HG03558 (cell line): ENCODE measurements at regions not wholly inside any gene's neighbourhood (a gene's known extent, or its start where the extent isn't known, plus 50 kb on each side); places are given as distances from the start of the nearest gene placed in this dataset.

Experiments
- ATAC-seq: cut with Tn5 transposase; IDR thresholded peaks from one replicate; pipeline ENCODE4 v1.9.1; 2021; ENCODE audit warnings: moderate number of reproducible peaks; ENCODE audit not compliant: unreplicated experiment; ENCODE audit errors: extremely low read depth

DNA sequence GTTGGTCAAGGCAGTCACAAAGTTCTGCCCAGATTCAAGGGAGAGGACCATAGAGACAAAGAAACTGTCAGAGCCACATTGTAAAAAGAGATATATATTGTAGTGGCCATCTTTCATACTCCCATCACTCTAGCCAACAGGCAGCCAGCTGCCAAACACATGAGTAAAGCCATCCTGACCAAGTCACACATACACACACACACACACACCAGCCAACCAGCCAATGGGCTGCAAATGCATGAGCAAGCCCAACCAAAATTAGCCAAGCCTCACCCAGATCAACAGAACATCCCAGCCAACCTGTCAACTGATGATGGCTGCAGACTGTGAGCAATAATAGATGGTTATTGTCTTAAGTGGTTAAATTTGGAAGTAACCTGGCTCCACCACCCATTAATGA is 120.7 kb downstream of the SEC16B start:
- no peak for ATAC-seq

DNA sequence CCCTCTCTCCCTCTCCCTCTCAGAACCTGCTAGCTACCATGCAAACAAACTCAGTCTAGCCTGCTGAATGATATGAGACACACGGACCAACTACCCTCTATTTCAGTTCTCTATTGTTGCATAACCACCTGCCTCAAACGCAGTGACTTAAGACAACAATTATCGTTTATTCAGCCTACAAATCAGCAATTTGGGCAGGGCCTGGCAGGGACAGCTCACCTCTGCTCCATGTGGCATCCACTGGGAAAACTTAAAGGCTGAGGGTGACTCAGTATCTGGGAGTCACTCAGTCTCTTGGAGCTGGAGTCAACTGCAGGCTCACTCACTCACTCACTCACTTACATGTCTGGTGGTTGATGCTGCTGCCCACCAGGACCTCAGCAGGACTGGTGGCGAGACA is 121.3 kb downstream of the SEC16B start:
- no peak for ATAC-seq

- ATAC-seq: no peak
Measured at GRCh38 chr1:177847843-177848242, 122.0 kb downstream of the SEC16B start.

- no peak for ATAC-seq
Measured at GRCh38 chr1:177838907-177839485, 130.9 kb downstream of the SEC16B start.

DNA sequence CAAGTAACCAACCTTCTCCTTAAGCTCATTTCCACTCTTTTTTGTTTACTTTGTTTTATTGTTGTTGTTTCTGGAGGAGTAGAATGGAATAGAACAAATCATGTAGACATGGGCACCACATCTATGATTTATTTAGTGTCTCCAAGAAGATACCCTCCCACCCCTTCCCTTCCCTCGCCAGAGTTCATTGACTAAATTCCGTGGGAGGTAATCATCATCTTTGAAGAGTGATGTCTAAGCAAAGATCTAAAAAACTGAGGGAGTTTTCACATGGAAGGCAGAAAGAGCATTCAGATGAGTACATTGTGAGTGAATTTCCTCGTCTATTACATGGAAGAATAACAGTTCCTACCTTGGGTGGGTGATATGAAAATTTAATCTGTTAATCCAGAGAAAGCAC is 136.2 kb downstream of the SEC16B start:
- ATAC-seq: no peak

GRCh38 chr1:177830531-177831135 is 139.2 kb downstream of the SEC16B start:
- no peak for ATAC-seq

- ATAC-seq: no peak
Measured at GRCh38 chr1:177825276-177825901, 144.5 kb downstream of the SEC16B start.

- ATAC-seq: no peak
Measured at GRCh38 chr1:177824508-177824982, 145.3 kb downstream of the SEC16B start.

DNA sequence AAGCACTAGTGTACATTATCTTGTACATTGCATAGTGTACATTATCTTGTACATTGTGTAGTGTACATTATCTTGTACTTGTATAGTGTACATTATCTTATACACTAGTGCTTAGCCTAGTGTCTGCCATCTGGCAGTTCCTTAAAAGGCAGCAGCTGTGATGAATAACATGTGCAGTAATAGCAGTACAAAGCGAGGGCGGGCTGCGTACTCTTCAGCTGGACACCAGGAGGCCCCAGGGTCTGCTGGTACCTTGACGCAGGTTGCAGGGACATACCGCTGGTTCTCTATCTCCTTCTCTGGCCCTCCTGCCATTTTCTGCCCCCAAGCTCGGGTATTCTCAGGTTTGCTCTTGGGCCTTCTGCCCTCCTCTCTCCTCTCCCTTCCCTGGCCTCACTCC is 149.6 kb downstream of the SEC16B start:
- ATAC-seq: no peak

DNA sequence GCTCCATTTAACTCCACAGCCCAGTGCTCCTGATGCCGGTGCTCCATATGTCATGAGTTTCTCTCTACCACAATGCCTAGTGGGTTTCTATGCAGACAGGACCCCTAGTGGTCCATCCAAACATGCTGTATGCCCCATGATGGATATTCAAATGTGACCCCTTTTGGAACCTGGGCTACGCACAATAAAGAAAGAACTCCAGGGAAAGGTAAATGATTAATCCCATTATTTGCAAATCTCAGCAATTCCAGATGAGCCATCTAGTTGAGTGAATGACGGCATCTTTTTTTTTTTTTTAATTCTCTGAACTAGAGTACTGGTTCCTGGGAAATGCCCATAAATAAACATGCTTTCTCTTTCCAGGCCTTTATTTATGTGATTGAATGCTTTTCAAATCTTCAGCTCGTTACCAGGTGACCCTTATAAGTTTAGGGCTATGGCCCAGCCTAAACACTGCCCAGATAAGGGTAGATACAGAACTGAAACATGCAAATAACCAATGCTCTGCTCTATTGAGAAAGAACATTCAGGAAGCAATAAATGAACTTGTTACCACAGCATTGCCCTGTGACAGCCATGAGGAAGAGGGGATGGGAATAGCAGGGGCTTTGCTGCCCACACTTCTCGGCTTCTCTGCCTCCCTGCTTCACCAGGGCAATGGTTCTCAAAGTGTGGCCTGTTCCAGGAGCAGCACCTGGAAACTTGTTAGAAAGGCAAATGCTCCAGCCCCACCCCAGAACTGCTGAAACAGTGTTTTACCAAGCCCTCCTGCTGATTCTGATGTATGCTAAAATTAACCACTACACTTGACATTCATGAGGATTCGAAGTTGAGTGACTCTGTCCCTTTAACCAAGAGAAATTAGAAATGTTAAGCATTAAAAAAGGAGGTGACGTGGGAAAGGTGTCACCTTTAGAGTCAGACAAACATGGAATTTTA is 151.7 kb downstream of the SEC16B start:
- peak; percentile 94 for ATAC-seq

DNA sequence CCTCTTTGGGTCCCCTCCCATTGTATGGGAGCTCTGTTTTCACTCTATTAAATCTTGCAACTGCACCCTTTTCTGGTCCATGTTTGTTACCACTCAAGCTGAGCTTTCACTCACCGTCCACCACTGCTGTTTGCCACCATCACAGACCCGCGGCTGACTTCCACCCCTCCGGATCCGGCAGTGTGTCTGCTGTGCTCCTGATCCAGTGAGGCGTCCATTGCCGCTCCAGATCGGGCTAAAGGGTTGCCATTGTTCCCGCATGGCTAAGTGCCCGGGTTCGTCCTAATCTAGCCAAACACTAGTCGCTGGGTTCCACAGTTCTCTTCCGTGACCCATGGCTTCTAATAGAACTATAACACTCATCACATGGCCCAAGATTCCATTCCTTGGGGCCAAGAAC is 157.2 kb downstream of the SEC16B start:
- ATAC-seq: no peak

DNA sequence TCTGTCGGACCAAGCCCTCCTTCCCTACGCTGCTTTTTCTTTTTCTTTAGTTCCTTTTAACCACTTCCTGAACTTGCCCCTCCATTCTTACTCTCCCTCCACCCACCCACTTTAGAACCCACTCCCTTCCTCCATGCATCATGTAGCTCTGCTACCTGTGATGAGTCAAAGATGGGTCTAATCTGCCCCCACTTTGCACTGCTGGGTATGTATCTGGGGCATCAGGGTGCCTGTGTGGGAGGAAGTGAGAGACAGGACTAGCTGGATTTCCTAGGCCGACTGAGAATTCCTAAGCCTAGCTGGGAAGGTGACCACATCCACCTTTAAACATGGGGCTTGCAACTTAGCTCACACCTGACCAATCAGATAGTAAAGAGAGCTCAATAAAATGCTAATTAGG is 157.7 kb downstream of the SEC16B start:
- ATAC-seq: no peak

DNA sequence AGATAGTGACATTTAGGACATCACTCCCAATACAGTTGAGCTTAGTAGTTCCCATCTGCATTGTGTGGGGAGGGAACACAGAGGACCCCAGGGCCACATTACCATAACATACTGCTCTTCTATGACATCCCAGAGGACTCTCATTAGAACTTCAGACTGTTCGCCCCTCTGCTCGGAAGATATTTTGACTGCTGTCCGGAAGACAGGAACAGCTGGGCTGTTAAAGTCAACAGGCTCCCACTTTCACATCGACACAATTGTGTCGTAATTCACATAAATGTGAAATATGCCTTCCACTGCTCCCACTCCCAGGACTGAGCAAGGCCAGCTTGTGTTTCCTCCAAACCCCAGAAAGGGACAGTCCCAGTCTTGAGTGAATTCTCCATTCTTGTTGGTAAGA is 158.4 kb downstream of the SEC16B start:
- no peak for ATAC-seq

DNA sequence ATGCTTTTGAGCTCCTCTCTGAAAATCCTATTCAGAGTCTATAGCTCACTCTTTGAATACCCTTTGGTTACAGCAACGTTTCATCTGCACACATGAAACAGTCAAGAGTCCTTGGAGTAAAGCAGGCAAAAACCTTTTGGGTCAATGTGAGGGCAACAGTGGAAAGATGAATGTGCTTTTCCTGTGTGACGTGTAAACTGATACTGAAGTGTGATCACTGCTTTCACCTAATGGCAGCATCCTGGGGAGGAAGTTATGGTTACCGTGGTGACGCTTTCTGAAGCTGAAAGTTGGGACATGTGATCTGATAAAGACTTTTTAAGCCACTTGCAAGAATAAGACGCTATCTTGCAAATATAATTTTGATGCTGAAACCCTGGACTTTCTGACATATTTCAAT is 160.0 kb downstream of the SEC16B start:
- no peak for ATAC-seq

DNA sequence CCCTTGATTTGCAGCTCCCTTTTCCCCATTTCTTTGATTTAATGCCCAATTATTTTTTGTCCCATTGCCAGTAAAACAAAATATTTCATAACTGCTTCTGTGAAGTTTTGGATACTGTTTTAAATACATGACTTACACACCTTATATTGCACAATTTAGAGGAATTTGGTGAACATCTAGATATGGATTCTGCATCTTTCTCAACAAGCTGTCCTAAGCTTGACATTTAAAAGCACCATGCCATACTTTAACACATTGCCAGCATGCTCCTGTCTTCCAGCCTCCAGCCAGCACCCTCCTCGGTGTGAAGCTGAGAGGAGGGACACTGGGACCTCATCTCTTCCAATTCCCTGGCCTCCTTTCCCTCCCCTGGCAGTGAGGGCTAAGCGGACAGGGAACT is 167.6 kb downstream of the SEC16B start:
- ATAC-seq: no peak

GRCh38 chr1:177801790-177802189 is 168.1 kb downstream of the SEC16B start:
- ATAC-seq: no peak

GRCh38 chr1:177800400-177801088 is 169.3 kb downstream of the SEC16B start:
- ATAC-seq: peak; percentile 48

DNA sequence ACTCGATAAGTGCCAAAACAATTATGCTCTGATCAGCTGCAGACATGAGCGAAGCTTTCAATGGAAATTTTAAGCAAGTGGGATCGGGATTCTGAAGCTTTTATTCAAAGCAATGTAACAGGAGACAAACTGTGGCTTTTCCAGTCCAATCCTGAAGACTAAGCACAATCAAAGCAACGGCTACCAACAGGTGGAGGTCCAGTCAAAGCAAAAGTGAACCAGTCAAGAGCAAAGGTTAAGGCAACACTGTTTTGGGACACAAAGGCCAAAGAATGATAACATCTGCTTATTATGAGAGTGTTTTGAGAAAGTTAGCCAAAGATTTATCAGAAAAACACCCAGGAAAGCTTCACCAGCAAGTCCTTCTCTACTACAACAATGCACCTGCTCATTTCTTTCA is 170.1 kb downstream of the SEC16B start:
- no peak for ATAC-seq

DNA sequence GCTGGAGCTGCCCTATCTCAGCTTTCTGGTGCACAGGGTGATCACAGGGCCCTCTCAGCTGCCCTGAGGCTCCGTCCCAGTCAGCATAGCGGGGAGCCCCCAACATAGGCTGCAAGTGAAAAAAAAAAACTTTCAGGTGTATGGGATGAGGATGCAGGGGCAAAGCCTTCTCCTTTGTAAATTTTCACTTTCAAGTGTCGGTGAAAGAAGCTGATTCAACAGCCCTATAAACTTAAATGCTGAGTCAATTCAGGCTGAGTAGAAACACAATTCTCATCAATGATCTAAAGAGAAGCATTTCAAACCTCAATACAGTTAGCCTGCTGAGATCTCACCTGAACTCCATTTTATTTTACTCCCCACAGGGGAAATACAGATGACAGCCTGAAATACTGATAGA is 171.2 kb downstream of the SEC16B start:
- ATAC-seq: no peak

DNA sequence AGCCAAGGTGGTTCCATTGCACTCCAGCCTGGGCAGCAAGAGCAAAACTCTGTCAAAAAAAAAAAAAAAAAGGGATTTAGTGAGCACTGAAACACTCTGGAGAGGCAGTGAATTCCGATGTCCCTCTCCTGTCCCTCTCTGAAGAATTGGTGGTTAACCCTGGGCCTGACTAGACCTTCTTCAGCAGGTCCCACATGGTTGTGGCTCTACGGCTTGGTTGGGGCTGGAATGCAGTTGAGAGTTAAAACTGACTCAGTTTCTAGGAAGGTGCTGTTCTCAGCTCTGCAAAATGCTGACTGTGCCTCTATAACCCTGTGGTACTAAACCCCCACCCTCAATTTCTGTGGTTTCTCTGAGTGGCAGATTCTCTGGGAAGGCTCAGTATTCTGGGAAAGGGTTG is 173.3 kb downstream of the SEC16B start:
- ATAC-seq: no peak
